NCI-H2227 (cell line): ENCODE measurements at regions not wholly inside any gene's neighbourhood (a gene's known extent, or its start where the extent isn't known, plus 50 kb on each side); places are given as distances from the start of the nearest gene placed in this dataset.
"Not testable (repeated sequence)": the region's sequence is repeated elsewhere in the genome, so short reads cannot be mapped to it uniquely, and the experiment has no call there.

Experiments used
- DNase-seq: peaks from one replicate; lab custom pipeline; 2025; ENCODE audit not compliant: unreplicated experiment; lab: John Stamatoyannopoulos, UW

GRCh38 chr13:80881034-80881433, 540.1 kb upstream of the SPRY2 start:
- DNase-seq: no peak

- DNase-seq: no peak
Observed at GRCh38 chr13:80877944-80878241, 537.0 kb upstream of the SPRY2 start.

- DNase-seq: no peak
Observed at GRCh38 chr13:80877209-80877943, 536.5 kb upstream of the SPRY2 start.

- no peak for DNase-seq
Observed at GRCh38 chr13:80873589-80873988, 532.7 kb upstream of the SPRY2 start.

DNA sequence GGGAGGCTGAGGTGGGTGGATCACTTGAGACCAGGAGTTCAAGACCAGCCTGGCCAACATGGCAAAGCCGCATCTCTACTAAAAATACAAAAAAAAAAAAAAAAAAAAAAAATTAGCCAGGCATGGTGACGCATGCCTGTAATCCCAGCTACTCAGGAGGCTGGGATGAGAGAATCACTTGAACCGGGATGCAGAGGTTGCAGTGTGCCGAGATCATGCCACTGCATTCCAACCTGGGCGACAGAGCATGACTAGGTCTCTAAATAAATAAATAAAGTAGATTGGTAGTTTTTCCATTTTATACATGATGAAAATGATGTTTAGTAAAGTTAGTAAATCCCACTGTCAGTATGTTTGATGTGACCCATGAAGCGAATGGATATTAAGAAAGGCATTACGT, 531.0 kb upstream of the SPRY2 start:
- DNase-seq: not testable (repeated sequence)

- DNase-seq: no peak
Observed at GRCh38 chr13:80871481-80871880, 530.6 kb upstream of the SPRY2 start.

DNA sequence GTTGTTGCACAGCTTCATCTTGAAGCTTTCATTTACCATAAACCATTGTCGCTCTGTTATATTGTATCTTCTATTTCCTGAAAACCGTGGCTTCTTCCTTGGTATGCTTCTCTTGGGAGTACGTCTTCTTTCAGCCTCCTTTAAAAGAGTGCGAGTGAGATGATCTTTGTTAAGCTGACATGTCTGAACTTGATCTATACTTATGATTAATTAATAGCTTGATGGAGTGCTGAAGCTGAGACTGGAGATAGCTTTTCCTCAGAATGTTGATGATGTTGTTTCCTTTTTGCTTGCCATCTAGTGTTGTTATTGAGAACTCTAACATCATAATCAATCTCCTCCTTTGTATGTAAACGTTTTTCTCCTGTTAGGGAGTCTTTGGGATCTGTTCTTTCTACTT, 529.3 kb upstream of the SPRY2 start:
- no peak for DNase-seq

DNA sequence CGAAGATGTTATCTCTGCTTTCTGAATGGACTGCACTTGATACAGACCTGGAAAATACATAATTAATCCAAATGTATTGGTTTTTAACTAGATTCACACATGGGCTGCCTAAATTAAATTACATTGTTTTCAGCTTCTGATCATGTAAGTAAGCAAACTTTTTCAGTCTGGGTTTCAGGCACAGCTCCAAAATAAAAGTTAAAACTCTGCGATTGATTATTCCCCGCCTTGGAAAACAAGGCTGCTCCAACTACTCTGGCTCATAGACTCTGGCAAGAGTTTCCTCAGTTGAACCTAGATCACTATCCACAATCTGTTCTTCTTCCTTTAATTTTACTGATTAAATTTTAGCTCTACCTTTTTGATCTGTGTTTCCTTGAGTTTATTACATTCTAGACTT, 526.0 kb upstream of the SPRY2 start:
- DNase-seq: no peak

- DNase-seq: no peak
Observed at GRCh38 chr13:80865329-80865728, 524.4 kb upstream of the SPRY2 start.

DNA sequence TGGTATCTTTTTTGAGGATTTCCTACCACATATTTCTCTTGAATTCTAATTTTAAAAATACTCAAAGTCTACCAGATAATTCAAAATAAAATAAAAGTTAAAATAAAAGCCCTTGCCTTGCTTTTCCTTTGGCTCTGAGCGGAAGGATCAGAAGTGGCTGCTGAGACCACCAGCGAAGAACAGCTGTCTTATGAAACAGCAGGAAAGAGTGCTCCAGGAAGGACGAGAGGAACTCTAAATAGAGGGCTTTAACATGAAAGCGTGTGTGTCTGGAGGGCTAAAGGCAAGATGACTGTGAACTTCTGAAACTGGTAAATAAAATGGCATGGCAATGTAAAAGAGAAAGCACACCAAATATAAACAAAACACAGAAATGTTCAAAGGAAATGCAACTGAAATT, 521.5 kb upstream of the SPRY2 start:
- DNase-seq: no peak

DNA sequence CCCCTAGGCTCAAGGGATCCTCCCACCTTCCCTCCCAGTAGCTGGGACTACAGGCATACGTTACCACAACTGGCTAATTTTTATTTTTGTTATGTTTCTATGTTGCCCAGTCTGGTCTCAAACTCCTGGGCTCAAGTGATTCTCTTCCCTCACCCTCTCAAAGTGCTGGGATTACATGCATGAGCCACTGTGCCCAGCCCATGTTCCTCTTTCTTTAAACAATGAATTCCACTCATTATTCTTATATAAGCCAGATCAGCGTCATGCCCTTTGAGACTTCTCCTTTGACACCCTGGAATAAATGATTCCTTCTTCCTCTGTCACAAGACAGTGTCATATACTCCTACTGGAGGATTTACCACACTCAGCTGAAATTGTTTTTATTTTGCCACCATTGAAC, 519.9 kb upstream of the SPRY2 start:
- DNase-seq: no peak

DNA sequence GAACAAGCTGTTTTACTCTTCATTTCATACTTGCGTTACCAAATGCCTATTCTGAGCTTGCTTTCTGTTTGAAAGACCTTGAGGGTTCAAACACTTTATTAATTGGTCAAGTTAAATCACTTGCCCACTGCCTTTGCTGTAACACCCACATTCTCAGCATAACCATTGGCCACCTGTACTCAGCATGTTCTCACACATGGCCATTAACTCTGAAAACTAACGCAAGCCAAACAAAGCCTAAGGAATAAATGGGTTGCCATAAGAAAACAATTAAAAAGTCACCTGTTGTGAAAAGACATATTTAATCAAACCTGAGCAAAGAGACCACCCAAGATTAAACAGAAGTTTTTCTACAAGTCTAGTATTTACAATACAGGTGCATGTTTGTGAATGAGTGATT, 517.2 kb upstream of the SPRY2 start:
- no peak for DNase-seq

GRCh38 chr13:80857321-80857720, 516.4 kb upstream of the SPRY2 start:
- DNase-seq: no peak

DNA sequence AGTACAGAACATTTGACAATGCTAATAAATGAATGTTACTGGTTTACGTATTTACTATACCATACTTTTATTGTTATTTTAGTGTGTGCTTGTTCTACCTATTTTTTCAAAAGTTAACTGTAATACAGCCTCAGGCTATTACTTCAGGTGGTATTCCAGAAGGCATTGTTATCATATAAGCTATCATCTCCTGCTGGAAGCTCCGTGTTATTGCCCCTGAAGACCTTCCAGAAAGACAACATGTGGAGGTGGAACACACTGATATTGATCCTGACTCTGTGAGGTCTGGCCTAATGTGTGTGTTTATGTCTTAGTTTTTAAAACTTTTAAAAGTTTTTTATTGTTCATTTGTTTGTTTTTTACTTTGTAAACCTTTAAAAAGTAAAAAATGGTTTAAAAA, 509.8 kb upstream of the SPRY2 start:
- DNase-seq: no peak

DNA sequence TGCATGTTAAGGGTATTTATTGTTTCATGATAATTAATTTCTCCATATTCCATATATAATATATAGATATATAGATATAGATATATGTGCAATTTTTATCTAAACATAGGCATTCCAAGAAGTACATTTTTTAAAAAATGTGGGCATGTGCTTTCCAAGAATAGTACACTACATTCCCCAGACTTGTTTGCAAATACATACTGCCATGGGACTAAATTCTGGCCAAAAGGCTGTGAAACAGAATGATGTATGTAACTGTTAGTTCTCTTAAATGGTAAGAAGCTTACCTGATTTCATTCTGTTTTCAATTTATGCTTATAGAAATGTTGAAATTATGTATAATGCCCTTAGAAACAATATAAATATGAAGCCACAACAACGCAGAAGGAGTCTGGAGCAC, 503.2 kb upstream of the SPRY2 start:
- no peak for DNase-seq

- DNase-seq: no peak
Observed at GRCh38 chr13:80841414-80841813, 500.5 kb upstream of the SPRY2 start.

DNA sequence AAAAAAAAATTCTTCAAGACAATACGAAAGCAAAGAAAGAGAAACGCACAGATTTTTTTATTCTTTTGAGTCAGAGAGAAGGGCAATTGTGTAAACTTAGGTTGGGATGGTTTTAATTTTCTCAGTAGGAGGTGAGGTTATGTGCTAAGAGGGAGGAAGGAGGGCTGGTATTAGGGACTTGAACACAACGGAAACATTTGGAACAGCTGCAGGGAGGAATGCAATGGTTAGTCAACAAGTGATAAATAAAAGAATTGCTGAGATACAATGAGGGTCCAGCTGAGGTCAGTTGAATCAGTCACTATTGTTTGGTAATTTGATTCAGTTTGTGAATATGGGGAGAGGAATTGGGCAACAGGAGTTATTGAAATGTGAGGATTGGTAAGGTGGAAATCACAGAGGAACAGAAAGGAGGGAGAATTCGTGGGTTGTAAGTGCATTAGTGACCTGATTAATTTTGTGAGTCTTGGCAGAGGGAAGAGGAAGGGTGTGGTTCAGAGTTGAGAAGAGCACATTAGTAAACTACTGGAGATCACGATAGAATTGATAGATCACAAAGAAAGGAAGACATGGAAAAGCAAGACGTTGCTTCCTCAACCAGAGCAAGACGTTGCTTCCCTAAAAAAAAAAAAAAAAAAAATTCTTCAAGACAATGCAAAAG, 499.5 kb upstream of the SPRY2 start:
- DNase-seq: no peak

- DNase-seq: no peak
Observed at GRCh38 chr13:80835902-80836301, 495.0 kb upstream of the SPRY2 start.

GRCh38 chr13:80830431-80830830, 489.5 kb upstream of the SPRY2 start:
- no peak for DNase-seq

DNA sequence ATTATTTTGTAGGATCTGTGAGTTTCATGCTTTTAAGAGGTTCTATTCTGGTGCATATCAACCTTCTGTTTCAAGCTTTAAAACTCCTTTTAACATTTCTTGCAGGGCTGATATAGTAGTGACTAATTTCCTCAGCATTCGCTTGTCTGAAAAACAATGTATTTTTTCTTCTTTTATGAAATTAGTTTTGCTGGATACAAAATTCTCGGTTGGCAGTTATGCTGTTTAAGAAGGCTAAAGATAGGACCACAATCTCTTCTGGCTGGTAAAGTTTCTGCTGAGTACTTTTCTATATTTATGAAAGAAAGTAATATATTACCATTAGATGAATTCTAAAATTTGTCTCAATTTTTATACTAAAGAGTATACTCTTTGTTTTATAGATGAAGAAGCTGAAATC, 487.8 kb upstream of the SPRY2 start:
- DNase-seq: no peak

DNA sequence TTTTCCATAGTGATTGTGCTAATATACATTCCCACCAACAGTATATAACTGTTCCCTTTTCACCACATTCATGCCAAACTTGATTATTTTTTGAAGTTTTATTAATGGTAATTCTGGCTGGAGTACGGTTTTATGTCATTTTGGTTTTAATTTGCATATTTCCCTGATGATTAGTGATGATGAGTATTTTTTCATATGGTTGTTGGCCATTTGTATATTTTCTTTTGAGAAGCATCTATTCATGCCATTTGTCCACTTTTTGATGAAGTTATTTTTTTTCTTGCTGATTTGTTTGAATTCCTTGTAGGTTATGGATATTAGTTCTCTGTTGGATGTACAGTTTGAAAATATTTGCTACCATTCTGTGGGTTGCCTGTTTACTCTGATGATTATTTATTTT, 484.4 kb upstream of the SPRY2 start:
- no peak for DNase-seq

- no peak for DNase-seq
Observed at GRCh38 chr13:80824229-80824628, 483.3 kb upstream of the SPRY2 start.

- DNase-seq: no peak
Observed at GRCh38 chr13:80823472-80823871, 482.5 kb upstream of the SPRY2 start.
